ENCODE measurements at regions not wholly inside any gene's neighbourhood (a gene's known extent, or its start where the extent isn't known, plus 50 kb on each side); places are given as distances from the start of the nearest gene placed in this dataset.

DNA sequence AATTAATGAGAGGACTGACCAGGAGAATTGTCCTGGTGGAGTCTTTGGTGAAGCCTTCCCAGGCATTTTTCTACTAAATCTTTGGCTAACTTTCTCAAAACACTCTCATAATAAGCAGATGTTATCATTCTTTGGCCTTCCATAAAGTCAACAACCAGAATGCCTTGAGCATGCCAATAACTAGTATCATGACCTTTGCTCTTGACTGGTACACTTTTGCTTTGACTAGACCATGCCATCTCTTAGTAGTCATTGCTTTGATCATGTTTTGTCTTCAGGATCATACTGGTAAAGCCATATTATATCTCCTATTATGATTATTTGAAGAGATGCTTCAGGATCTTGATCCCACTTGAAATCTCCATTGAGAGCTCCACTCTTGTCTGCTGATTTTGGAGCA is 506.9 kb downstream of the ELAVL2 start:
- Mint-ChIP-seq H3K9me3 (peaks cover 6 to 45% (median 8%) of the 10 kb centered on the region in 5 donors), H3K27ac (no peak overlapping the region), H3K4me3 (no peak overlapping the region), H3K4me1 (no peaks in the 10 kb centered on the region), H3K27me3 (no peaks in the 10 kb centered on the region), H3K36me3 (no peaks in the 10 kb centered on the region)
- no peaks in the 10 kb centered on the region for H3K27me3 ChIP-seq (ENCODE audit: insufficient read depth, low read length, poor library complexity, severe bottlenecking)
- CTCF ChIA-PET, result no interaction called here
- no peaks in the 10 kb centered on the region for H3K9me3 ChIP-seq (ENCODE audit: low read length)
- H3K27ac ChIP-seq (ENCODE audit: low read depth, low read length), result no peak overlapping the region
- POLR2A ChIA-PET, result no interaction called here
- H3K4me1 ChIP-seq (ENCODE audit: insufficient read depth, low read length), result no peaks in the 10 kb centered on the region
- no peaks in the 10 kb centered on the region for H3K36me3 ChIP-seq (ENCODE audit: insufficient read depth, low read length)
- DNase-seq, result no peak
- no peak overlapping the region for H3K4me3 ChIP-seq (ENCODE audit: low read length)

DNA sequence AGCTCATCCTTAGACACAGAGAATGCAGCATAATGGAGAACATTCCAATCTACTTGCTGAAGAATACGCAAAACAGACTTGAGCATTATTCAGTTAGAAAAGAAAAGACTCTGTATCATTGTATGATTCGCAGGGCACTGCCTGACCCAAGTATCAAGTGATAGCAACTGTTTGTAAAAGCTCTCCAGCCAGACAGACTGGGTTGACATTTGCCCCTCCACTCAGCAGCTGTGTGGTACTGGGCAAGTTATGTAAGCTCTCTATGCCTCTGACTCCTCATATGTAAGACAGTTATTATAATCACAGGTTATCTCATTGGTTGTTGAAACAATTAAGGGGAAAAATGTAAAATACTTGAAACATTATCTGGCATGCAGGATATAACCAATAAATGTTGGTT is 505.0 kb downstream of the ELAVL2 start:
- H3K4me3 ChIP-seq (ENCODE audit: low read length), result no peak overlapping the region
- H3K27me3 ChIP-seq (ENCODE audit: insufficient read depth, low read length, poor library complexity, severe bottlenecking), result no peaks in the 10 kb centered on the region
- H3K36me3 ChIP-seq (ENCODE audit: insufficient read depth, low read length), result no peaks in the 10 kb centered on the region
- Mint-ChIP-seq H3K4me3 (no peak overlapping the region), H3K27me3 (no peaks in the 10 kb centered on the region), H3K27ac (no peak overlapping the region), H3K9me3 (peaks cover 8 to 56% (median 11%) of the 10 kb centered on the region in 5 donors), H3K4me1 (no peaks in the 10 kb centered on the region), H3K36me3 (no peaks in the 10 kb centered on the region)
- ChIA-PET CTCF (no interaction called here), POLR2A (no interaction called here)
- no peaks in the 10 kb centered on the region for H3K4me1 ChIP-seq (ENCODE audit: insufficient read depth, low read length)
- H3K9me3 ChIP-seq (ENCODE audit: low read length), result no peaks in the 10 kb centered on the region
- no peak overlapping the region for H3K27ac ChIP-seq (ENCODE audit: low read depth, low read length)
- no peak for DNase-seq

DNA sequence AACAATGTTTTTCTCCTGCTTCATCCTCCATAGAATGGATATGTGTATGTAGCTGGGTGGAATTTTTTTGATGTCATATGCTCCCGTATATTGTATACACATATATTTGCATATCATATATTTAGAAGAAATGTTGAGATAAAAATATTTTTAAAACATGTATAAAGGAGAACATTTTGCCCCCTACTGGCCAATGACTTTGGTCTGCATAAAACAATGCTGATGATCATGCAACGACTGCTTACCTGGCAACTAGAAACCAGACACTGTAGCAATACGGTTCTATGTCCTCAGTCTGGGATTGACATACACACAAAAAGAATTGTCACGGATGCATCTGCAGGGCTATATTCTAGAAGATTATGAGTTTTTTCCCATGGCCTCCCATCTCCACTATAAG is 503.6 kb downstream of the ELAVL2 start:
- Mint-ChIP-seq H3K27me3 (no peaks in the 10 kb centered on the region), H3K4me3 (no peak overlapping the region), H3K4me1 (no peaks in the 10 kb centered on the region), H3K27ac (no peak overlapping the region), H3K36me3 (no peaks in the 10 kb centered on the region), H3K9me3 (peaks cover 10 to 62% (median 11%) of the 10 kb centered on the region in 5 donors)
- Histone ChIP-seq H3K9me3 (ENCODE audit: low read length) (no peaks in the 10 kb centered on the region), H3K4me1 (ENCODE audit: insufficient read depth, low read length) (no peaks in the 10 kb centered on the region), H3K4me3 (ENCODE audit: low read length) (no peak overlapping the region), H3K27ac (ENCODE audit: low read depth, low read length) (no peak overlapping the region), H3K27me3 (ENCODE audit: insufficient read depth, low read length, poor library complexity, severe bottlenecking) (no peaks in the 10 kb centered on the region), H3K36me3 (ENCODE audit: insufficient read depth, low read length) (no peaks in the 10 kb centered on the region)
- ChIA-PET POLR2A (no interaction called here), CTCF (no interaction called here)
- DNase-seq, result no peak

DNA sequence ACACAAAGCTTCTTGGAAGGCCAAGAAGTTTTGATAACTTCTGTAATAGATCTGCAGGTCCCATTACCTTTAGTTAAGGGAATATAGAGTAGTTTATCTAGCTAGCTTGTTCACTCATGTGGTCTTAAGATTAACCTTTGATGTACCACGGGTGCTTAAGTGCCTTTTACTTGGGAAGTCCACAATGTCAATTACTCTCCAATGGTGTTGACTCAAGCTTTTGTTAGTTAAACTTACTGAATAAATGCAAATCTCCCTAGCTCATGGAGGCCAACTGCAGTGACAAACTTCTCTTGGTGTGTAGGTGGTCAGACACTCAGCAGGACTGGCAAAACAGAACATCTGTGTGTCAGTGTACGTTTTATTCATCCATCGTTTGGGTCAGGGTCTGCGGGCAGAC is 501.5 kb downstream of the ELAVL2 start:
- H3K27me3 ChIP-seq (ENCODE audit: insufficient read depth, low read length, poor library complexity, severe bottlenecking), result no peaks in the 10 kb centered on the region
- no peak overlapping the region for H3K27ac ChIP-seq (ENCODE audit: low read depth, low read length)
- peaks cover 14 to 58% (median 20%) of the 10 kb centered on the region in 5 donors for H3K9me3 Mint-ChIP-seq
- no peak overlapping the region for H3K4me3 ChIP-seq (ENCODE audit: low read length)
- no peaks in the 10 kb centered on the region for H3K36me3 Mint-ChIP-seq
- no peaks in the 10 kb centered on the region for H3K36me3 ChIP-seq (ENCODE audit: insufficient read depth, low read length)
- H3K27ac Mint-ChIP-seq, result no peak overlapping the region
- POLR2A ChIA-PET, result no interaction called here
- no peak overlapping the region for H3K4me3 Mint-ChIP-seq
- no peak for DNase-seq
- CTCF ChIA-PET, result no interaction called here
- H3K4me1 Mint-ChIP-seq, result no peaks in the 10 kb centered on the region
- no peaks in the 10 kb centered on the region for H3K27me3 Mint-ChIP-seq
- no peaks in the 10 kb centered on the region for H3K4me1 ChIP-seq (ENCODE audit: insufficient read depth, low read length)
- H3K9me3 ChIP-seq (ENCODE audit: low read length), result no peaks in the 10 kb centered on the region

DNA sequence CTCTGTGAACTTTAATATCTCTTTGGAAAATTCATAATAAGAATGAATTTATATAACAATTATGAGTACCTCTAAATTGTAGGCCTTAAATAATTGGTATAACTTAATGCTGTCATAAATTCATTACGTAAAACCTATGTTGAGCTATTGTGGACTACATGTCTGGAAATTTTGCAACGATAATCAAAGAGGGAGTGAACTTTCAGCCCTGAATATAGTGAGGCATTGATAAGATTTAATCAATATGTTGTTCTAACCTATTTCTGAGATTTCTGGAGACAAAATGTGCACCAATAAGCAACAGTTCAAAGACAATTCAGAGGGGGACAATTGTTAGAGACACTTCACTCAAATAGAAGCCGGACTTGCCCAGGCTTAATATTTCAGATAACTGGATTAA is 499.4 kb downstream of the ELAVL2 start:
- CTCF ChIA-PET, result no interaction called here
- no peak overlapping the region for H3K27ac ChIP-seq (ENCODE audit: low read depth, low read length)
- Mint-ChIP-seq H3K4me3 (no peak overlapping the region), H3K27ac (no peak overlapping the region), H3K9me3 (peaks cover 18 to 48% (median 29%) of the 10 kb centered on the region in 5 donors), H3K36me3 (no peaks in the 10 kb centered on the region), H3K4me1 (no peaks in the 10 kb centered on the region), H3K27me3 (peaks cover 0 to 1% of the 10 kb centered on the region in 2 donors)
- no peak overlapping the region for H3K4me3 ChIP-seq (ENCODE audit: low read length)
- no peaks in the 10 kb centered on the region for H3K36me3 ChIP-seq (ENCODE audit: insufficient read depth, low read length)
- no peaks in the 10 kb centered on the region for H3K27me3 ChIP-seq (ENCODE audit: insufficient read depth, low read length, poor library complexity, severe bottlenecking)
- no peak for DNase-seq
- POLR2A ChIA-PET, result no interaction called here
- no peaks in the 10 kb centered on the region for H3K9me3 ChIP-seq (ENCODE audit: low read length)
- no peaks in the 10 kb centered on the region for H3K4me1 ChIP-seq (ENCODE audit: insufficient read depth, low read length)

DNA sequence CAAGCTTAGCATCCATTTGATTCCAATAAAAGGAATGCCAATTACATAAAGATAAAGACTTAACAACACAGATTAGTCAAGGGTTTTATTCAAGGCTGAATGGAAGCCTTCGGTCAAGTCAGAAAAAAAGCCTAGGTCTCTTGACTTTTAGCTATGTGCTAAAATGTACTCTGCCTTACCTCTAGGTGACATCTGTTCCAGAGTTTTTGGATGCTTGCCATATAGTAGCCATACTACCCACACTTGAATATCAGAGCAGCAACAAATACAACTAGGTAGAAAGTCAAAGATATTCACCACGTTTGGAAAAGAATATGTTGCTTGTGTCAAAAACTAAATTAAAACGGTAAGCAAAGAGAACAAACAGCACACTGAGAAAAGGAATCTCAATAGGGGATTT is 484.7 kb downstream of the ELAVL2 start:
- no peaks in the 10 kb centered on the region for H3K9me3 ChIP-seq (ENCODE audit: low read length)
- no peaks in the 10 kb centered on the region for H3K36me3 Mint-ChIP-seq
- no peaks in the 10 kb centered on the region for H3K27me3 ChIP-seq (ENCODE audit: insufficient read depth, low read length, poor library complexity, severe bottlenecking)
- no peaks in the 10 kb centered on the region for H3K4me1 ChIP-seq (ENCODE audit: insufficient read depth, low read length)
- CTCF ChIA-PET, result no interaction called here
- H3K4me3 ChIP-seq (ENCODE audit: low read length), result no peak overlapping the region
- H3K36me3 ChIP-seq (ENCODE audit: insufficient read depth, low read length), result no peaks in the 10 kb centered on the region
- H3K27ac Mint-ChIP-seq, result no peak overlapping the region
- no peak for DNase-seq
- H3K9me3 Mint-ChIP-seq, result peaks cover 4 to 11% (median 6%) of the 10 kb centered on the region in 5 donors
- no peak overlapping the region for H3K4me3 Mint-ChIP-seq
- no peaks in the 10 kb centered on the region for H3K27me3 Mint-ChIP-seq
- H3K27ac ChIP-seq (ENCODE audit: low read depth, low read length), result no peak overlapping the region
- POLR2A ChIA-PET, result no interaction called here
- H3K4me1 Mint-ChIP-seq, result no peaks in the 10 kb centered on the region

DNA sequence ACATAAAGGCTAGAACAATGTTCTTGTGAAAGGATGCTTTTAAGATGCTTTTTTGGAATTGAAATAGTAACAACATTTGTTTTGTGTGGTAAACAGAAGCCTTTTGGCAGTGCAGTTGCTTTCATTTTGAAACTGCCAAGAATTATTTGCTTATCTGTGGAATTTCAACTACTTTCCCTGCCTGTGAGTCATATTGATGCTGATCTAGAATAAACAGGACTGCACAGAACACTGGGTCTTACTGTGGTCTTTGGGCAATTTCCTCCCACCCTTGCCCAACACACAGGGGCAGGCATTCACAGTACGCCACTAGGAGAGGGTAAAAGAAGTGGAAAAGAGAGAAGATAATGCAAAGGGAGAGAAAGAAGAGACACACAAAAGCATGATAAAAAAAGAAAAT is 483.7 kb downstream of the ELAVL2 start:
- H3K27ac ChIP-seq (ENCODE audit: low read depth, low read length), result no peak overlapping the region
- Mint-ChIP-seq H3K4me3 (no peak overlapping the region), H3K9me3 (peaks cover 4 to 9% (median 6%) of the 10 kb centered on the region in 5 donors), H3K27ac (no peak overlapping the region), H3K4me1 (no peaks in the 10 kb centered on the region), H3K36me3 (no peaks in the 10 kb centered on the region), H3K27me3 (no peaks in the 10 kb centered on the region)
- ChIA-PET POLR2A (no interaction called here), CTCF (no interaction called here)
- no peak overlapping the region for H3K4me3 ChIP-seq (ENCODE audit: low read length)
- no peak for DNase-seq
- no peaks in the 10 kb centered on the region for H3K36me3 ChIP-seq (ENCODE audit: insufficient read depth, low read length)
- no peaks in the 10 kb centered on the region for H3K4me1 ChIP-seq (ENCODE audit: insufficient read depth, low read length)
- no peaks in the 10 kb centered on the region for H3K27me3 ChIP-seq (ENCODE audit: insufficient read depth, low read length, poor library complexity, severe bottlenecking)
- H3K9me3 ChIP-seq (ENCODE audit: low read length), result no peaks in the 10 kb centered on the region

DNA sequence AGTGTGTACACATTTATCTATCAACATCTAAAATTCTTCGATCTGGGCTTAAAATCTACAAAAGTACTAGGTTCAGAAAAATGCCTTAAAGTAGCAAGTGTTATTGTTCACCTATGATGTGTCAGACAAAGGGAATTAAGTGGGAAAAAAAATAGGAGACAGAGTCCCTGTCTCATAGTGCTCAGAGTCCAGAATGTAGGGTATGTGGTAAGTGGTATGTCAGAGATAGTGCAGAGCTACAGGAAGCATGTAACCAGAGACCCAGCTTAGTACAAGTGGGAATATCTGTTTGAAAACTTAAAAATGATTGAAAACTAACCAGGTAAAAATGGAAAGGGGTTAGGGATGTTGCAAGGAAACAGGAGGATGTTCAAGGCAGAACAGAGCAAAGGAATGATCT is 482.8 kb downstream of the ELAVL2 start:
- Histone ChIP-seq H3K4me3 (ENCODE audit: low read length) (no peak overlapping the region), H3K9me3 (ENCODE audit: low read length) (no peaks in the 10 kb centered on the region), H3K27ac (ENCODE audit: low read depth, low read length) (no peak overlapping the region), H3K36me3 (ENCODE audit: insufficient read depth, low read length) (no peaks in the 10 kb centered on the region), H3K4me1 (ENCODE audit: insufficient read depth, low read length) (no peaks in the 10 kb centered on the region), H3K27me3 (ENCODE audit: insufficient read depth, low read length, poor library complexity, severe bottlenecking) (no peaks in the 10 kb centered on the region)
- POLR2A ChIA-PET, result no interaction called here
- Mint-ChIP-seq H3K9me3 (peaks cover 4 to 12% (median 8%) of the 10 kb centered on the region in 5 donors), H3K27ac (no peak overlapping the region), H3K27me3 (no peaks in the 10 kb centered on the region), H3K4me1 (no peaks in the 10 kb centered on the region), H3K36me3 (no peaks in the 10 kb centered on the region), H3K4me3 (no peak overlapping the region)
- DNase-seq, result no peak
- CTCF ChIA-PET, result no interaction called here

DNA sequence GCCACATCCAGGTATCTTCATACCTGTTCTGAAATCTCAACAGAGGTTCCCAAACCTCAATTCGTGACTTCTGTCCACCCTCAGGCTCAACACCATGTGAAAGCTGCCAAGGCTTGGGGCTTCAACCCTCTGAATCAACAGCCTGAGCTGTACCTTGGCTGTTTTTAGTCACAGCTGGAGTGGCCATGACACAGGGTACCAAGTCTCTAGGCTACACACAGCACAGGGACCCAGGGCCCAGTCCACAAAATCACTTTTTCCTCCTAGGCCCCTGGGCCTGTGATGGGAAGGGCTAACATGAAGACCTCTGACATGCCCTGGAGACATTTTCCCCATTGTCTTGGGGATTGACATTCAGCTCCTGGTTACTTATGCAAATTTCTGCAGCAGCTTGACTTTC is 464.9 kb downstream of the ELAVL2 start:
- Mint-ChIP-seq H3K4me3 (no peak overlapping the region), H3K4me1 (no peaks in the 10 kb centered on the region), H3K27me3 (peaks cover 0 to 1% of the 10 kb centered on the region in 2 donors), H3K27ac (no peak overlapping the region), H3K36me3 (no peaks in the 10 kb centered on the region), H3K9me3 (peaks cover 16 to 38% (median 24%) of the 10 kb centered on the region in 5 donors)
- POLR2A ChIA-PET, result no interaction called here
- no peaks in the 10 kb centered on the region for H3K9me3 ChIP-seq (ENCODE audit: low read length)
- CTCF ChIA-PET, result no interaction called here
- no peak overlapping the region for H3K27ac ChIP-seq (ENCODE audit: low read depth, low read length)
- no peaks in the 10 kb centered on the region for H3K27me3 ChIP-seq (ENCODE audit: insufficient read depth, low read length, poor library complexity, severe bottlenecking)
- no peaks in the 10 kb centered on the region for H3K36me3 ChIP-seq (ENCODE audit: insufficient read depth, low read length)
- DNase-seq, result no peak
- no peak overlapping the region for H3K4me3 ChIP-seq (ENCODE audit: low read length)
- H3K4me1 ChIP-seq (ENCODE audit: insufficient read depth, low read length), result no peaks in the 10 kb centered on the region
